ENCODE measurements at regions not wholly inside any gene's neighbourhood (a gene's known extent, or its start where the extent isn't known, plus 50 kb on each side); places are given as distances from the start of the nearest gene placed in this dataset.
"Not testable (repeated sequence)": the region's sequence is repeated elsewhere in the genome, so short reads cannot be mapped to it uniquely, and the experiment has no call there.

- Mint-ChIP-seq H3K9me3 (no peaks in the 10 kb centered on the region), H3K27ac (no peak overlapping the region), H3K4me3 (no peak overlapping the region), H3K4me1 (ENCODE audit: low read depth) (no peaks in the 10 kb centered on the region), H3K36me3 (ENCODE audit: low read depth) (no peaks in the 10 kb centered on the region), H3K27me3 (ENCODE audit: low read depth) (no peaks in the 10 kb centered on the region)
- DNase-seq (ENCODE audit: low spot score): no peak
These were observed 301.7 kb upstream of the ATP11B start for GRCh38 chr3:182491577-182491976.

DNA sequence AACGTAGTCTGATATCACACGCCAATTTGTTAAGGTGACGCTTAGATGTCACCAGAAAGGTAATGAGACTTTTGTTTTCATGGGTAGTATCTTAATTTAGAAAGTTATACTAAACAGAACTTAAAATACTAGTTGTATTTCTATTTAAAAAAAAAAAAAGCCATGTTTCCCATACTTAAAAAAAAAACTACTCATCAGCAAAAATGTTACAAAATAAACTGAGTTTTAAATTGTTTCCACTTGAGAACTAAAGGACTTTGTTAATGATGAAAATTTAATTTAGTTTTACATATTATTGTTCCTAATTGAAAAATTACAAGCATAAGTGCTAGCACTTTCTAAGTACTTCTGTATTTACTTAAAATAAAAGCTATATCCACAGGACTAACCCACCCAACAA is 300.8 kb upstream of the ATP11B start:
- Mint-ChIP-seq H3K4me1 (ENCODE audit: low read depth) (no peaks in the 10 kb centered on the region), H3K36me3 (ENCODE audit: low read depth) (no peaks in the 10 kb centered on the region), H3K4me3 (no peak overlapping the region), H3K27me3 (ENCODE audit: low read depth) (no peaks in the 10 kb centered on the region), H3K9me3 (no peaks in the 10 kb centered on the region), H3K27ac (no peak overlapping the region)
- DNase-seq (ENCODE audit: low spot score): no peak

DNA sequence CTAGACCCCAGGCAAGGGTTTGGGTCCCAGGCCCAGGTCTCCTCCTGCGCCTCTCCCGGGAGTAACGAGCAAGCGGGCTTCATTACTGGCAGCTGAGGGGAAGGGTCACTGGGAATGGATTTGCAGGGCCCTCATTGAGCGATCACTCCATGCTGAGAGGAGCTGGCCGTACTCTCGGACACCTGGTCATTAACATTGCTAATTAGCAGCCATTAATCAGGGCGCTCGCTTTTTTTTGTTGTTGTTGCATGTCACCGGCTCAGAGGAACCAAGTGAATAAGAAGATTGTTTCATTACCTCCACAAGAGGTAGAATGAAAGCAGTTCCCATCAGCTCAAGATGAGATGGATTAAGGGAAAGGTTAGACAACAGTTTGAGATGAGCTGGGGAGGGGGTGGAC is 293.0 kb upstream of the ATP11B start:
- no peak overlapping the region for H3K27ac Mint-ChIP-seq

DNA sequence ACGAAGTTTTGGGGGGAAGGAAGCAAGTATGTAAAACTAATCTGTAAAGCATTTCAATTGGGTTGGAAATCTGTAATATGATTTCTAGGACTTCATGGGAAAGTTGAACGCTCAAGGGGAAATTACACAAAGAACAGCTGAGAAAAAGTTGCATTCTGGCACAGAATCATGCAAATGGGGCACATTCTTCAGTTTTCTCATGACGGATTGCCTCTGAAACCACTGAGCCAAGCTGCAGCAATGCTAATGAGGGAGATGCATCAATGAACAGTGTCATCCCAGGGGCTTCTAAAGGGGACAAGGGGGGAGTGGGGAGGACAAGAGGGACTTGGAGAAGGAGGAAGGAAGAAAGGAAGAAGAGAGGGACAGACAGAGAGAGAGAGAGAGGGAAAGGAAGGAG is 291.4 kb upstream of the ATP11B start:
- Mint-ChIP-seq H3K4me1 (ENCODE audit: low read depth) (no peaks in the 10 kb centered on the region), H3K27me3 (ENCODE audit: low read depth) (no peaks in the 10 kb centered on the region), H3K36me3 (ENCODE audit: low read depth) (no peaks in the 10 kb centered on the region), H3K4me3 (no peak overlapping the region), H3K9me3 (no peaks in the 10 kb centered on the region), H3K27ac (no peak overlapping the region)
- no peak for DNase-seq (ENCODE audit: low spot score)

More for the DNA sequence above, 293.0 kb upstream of the ATP11B start:
- H3K9me3 Mint-ChIP-seq: no peaks in the 10 kb centered on the region
- no peaks in the 10 kb centered on the region for H3K4me1 Mint-ChIP-seq (ENCODE audit: low read depth)
- no peaks in the 10 kb centered on the region for H3K36me3 Mint-ChIP-seq (ENCODE audit: low read depth)
- no peak for DNase-seq (ENCODE audit: low spot score)
- no peak overlapping the region for H3K4me3 Mint-ChIP-seq
- H3K27me3 Mint-ChIP-seq (ENCODE audit: low read depth): no peaks in the 10 kb centered on the region

DNA sequence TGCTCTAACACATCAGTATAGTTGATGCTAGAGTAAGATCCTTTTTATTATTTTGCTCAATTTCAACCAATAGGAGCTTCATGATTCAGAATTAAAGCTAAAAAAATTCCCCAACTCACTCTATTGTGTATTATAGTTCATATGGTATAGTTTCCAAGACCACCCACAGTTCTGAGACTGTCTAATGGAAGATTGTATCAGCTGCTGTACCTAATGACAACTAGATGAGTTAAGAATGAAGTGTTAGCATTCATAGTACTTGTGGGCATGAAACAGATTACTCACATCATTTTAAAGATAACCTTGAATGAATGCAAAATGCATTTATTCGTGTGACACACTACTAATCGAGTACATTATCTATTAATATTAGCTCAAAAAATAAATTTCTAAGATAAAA is 289.9 kb upstream of the ATP11B start:
- H3K4me1 Mint-ChIP-seq (ENCODE audit: low read depth): no peaks in the 10 kb centered on the region
- DNase-seq (ENCODE audit: low spot score): no peak
- H3K4me3 Mint-ChIP-seq: no peak overlapping the region
- no peaks in the 10 kb centered on the region for H3K27me3 Mint-ChIP-seq (ENCODE audit: low read depth)
- H3K9me3 Mint-ChIP-seq: no peaks in the 10 kb centered on the region
- no peaks in the 10 kb centered on the region for H3K36me3 Mint-ChIP-seq (ENCODE audit: low read depth)
- no peak overlapping the region for H3K27ac Mint-ChIP-seq

GRCh38 chr3:182508919-182509711 is 284.2 kb upstream of the ATP11B start:
- Mint-ChIP-seq H3K9me3 (no peaks in the 10 kb centered on the region), H3K27ac (no peak overlapping the region), H3K4me3 (no peak overlapping the region), H3K4me1 (ENCODE audit: low read depth) (no peaks in the 10 kb centered on the region), H3K27me3 (ENCODE audit: low read depth) (peaks cover 3% of the 10 kb centered on the region), H3K36me3 (ENCODE audit: low read depth) (no peaks in the 10 kb centered on the region)
- no peak for DNase-seq (ENCODE audit: low spot score)

DNA sequence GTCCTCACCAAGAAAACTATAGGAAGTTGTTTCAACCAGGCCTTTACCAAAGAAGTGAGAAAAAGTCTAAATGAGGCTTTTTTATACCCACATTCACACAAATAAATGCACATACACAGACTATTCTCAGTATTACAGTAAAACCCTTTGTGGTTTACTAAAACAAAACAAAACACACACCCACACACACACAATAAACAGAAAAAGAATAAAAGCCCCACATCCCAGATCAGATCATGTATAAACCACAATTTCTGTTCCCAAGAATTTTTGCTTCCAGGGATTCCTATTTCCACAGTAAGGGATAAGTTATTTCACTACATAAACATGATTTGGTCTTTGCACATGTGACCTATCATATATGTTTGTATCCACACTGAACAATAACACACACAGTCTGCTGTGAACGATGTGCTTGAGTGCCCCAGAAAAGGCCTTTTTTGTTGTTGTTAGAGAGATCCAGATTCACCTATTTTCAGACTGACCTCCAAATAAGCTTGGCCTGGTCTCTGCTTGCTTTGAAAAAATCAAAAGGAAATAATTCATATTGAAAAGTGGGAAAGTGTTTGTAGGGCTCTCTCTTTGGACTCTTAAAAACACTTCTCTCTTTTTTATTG is 283.4 kb upstream of the ATP11B start:
- Mint-ChIP-seq H3K4me1 (ENCODE audit: low read depth) (no peaks in the 10 kb centered on the region), H3K36me3 (ENCODE audit: low read depth) (no peaks in the 10 kb centered on the region), H3K27ac (no peak overlapping the region), H3K9me3 (no peaks in the 10 kb centered on the region), H3K27me3 (ENCODE audit: low read depth) (peaks cover 3% of the 10 kb centered on the region), H3K4me3 (no peak overlapping the region)
- DNase-seq (ENCODE audit: low spot score): no peak

GRCh38 chr3:182514236-182514964 is 278.9 kb upstream of the ATP11B start:
- Mint-ChIP-seq H3K4me3 (no peak overlapping the region), H3K27ac (no peak overlapping the region), H3K27me3 (ENCODE audit: low read depth) (peaks cover 2% of the 10 kb centered on the region), H3K9me3 (no peaks in the 10 kb centered on the region), H3K4me1 (ENCODE audit: low read depth) (no peaks in the 10 kb centered on the region), H3K36me3 (ENCODE audit: low read depth) (no peaks in the 10 kb centered on the region)
- no peak for DNase-seq (ENCODE audit: low spot score)

DNA sequence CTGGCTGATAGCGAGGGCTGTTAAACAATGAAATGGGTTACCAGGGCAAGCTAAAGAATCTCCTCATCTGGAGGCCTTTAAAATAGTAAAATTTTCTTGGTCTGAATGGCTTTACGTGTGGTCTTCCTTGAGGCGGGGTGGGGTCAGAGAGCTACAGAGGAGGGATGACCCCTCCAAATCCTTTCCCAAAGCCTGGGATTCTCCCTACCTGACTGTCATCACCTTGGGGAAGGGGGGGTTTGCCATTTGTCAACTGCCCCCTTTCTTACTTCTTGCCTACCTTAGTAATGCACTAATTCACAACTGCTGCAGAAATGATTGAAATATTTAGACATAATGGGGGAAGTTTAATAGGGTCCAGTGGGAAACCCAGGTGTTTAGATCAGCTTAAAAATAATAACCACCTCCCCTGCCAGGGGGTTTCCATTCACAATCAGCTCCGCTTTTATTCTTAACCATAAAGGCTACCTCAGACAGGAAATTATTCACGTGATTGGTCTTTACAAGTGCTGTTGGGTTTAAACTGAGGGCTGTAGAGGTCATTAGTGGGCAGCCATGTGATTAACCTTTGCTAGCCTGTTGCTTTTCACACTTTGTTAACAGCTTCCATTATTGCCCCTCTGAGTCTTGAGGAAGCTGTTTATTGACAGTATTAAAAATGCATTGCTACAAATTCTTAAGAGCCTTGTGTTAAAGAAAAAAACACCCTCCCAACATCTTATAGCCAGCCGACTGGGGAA is 276.5 kb upstream of the ATP11B start:
- Mint-ChIP-seq H3K27me3 (ENCODE audit: low read depth) (no peaks in the 10 kb centered on the region), H3K9me3 (no peaks in the 10 kb centered on the region), H3K36me3 (ENCODE audit: low read depth) (no peaks in the 10 kb centered on the region), H3K4me3 (no peak overlapping the region), H3K27ac (no peak overlapping the region), H3K4me1 (ENCODE audit: low read depth) (no peaks in the 10 kb centered on the region)
- no peak for DNase-seq (ENCODE audit: low spot score)

GRCh38 chr3:182519569-182519968 is 273.7 kb upstream of the ATP11B start:
- H3K27ac Mint-ChIP-seq: no peak overlapping the region
- no peak overlapping the region for H3K4me3 Mint-ChIP-seq
- H3K4me1 Mint-ChIP-seq (ENCODE audit: low read depth): no peaks in the 10 kb centered on the region
- H3K36me3 Mint-ChIP-seq (ENCODE audit: low read depth): no peaks in the 10 kb centered on the region
- no peaks in the 10 kb centered on the region for H3K9me3 Mint-ChIP-seq
- no peak for DNase-seq (ENCODE audit: low spot score)
- no peaks in the 10 kb centered on the region for H3K27me3 Mint-ChIP-seq (ENCODE audit: low read depth)

DNA sequence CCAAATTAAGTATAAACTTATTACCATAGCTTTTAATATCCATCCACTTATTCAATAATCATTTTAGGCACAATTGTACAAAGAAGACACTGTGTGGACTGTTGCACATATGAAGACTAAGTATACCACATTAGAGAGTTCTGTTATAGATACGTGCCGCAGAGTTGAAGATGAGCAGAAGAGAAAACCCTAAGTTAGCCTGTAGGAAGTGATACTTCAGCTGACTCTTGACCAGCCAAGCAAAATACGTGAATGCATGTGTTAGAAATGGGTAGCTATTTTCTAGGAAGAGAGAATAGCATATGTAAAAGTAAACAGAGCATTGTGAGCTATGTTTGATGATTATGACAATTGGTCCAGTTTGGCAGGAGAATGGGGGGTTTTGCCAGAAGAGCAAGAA is 272.0 kb upstream of the ATP11B start:
- Mint-ChIP-seq H3K36me3 (ENCODE audit: low read depth) (no peaks in the 10 kb centered on the region), H3K9me3 (no peaks in the 10 kb centered on the region), H3K4me3 (no peak overlapping the region), H3K27me3 (ENCODE audit: low read depth) (no peaks in the 10 kb centered on the region), H3K27ac (no peak overlapping the region), H3K4me1 (ENCODE audit: low read depth) (no peaks in the 10 kb centered on the region)
- no peak for DNase-seq (ENCODE audit: low spot score)

- not testable (repeated sequence) for H3K27me3 Mint-ChIP-seq (ENCODE audit: low read depth); H3K9me3 Mint-ChIP-seq; H3K4me1 Mint-ChIP-seq (ENCODE audit: low read depth); DNase-seq (ENCODE audit: low spot score); H3K36me3 Mint-ChIP-seq (ENCODE audit: low read depth); H3K4me3 Mint-ChIP-seq; H3K27ac Mint-ChIP-seq
These were observed 269.9 kb upstream of the ATP11B start for GRCh38 chr3:182523424-182523823.

DNA sequence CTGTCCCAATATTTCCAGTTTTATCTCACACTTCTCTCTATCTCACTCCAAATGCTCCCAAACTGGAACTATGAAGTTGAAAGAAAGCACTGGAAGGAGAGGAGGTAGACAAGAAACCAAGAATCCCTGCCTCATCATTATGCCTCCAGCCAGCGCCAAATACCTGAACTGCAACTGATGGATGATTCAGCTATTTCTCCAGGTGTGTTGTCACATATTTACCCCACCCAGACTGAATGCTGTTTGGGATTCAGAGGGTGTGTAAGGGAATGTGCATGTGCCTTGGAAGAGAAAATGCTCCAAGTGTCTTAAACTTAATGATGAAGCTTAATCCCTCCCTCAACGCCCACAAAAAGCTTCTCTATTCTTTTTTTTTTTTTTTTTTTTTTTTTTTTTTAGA is 269.5 kb upstream of the ATP11B start:
- Mint-ChIP-seq H3K27ac (no peak overlapping the region), H3K4me3 (no peak overlapping the region), H3K9me3 (no peaks in the 10 kb centered on the region)

More for the DNA sequence above, 269.5 kb upstream of the ATP11B start:
- DNase-seq (ENCODE audit: low spot score): no peak
- no peaks in the 10 kb centered on the region for H3K36me3 Mint-ChIP-seq (ENCODE audit: low read depth)
- no peaks in the 10 kb centered on the region for H3K4me1 Mint-ChIP-seq (ENCODE audit: low read depth)
- no peaks in the 10 kb centered on the region for H3K27me3 Mint-ChIP-seq (ENCODE audit: low read depth)
